Cardiac fibroblast (primary cell): ENCODE measurements at regions not wholly inside any gene's neighbourhood (a gene's known extent, or its start where the extent isn't known, plus 50 kb on each side); places are given as distances from the start of the nearest gene placed in this dataset.

Experiments
- DNase-seq, 2 donors: peaks; one replicate each; pipeline versions ENCODE4 v3.0.0 to v3.0.0-alpha.2; 2010; ENCODE audit warnings: low read depth in 2 of 2
- H3K4me3 ChIP-seq, 2 donors: replicated peaks in 1 of 2; 1 replicate in 1 of 2; 2 replicates in 1 of 2; pipeline ENCODE4 v1.5.1; 2011; ENCODE audit warnings: low read depth in 2 of 2, low read length in 2 of 2, mild to moderate bottlenecking in 2 of 2, moderate library complexity in 1 of 2
- CTCF ChIP-seq: IDR thresholded peaks from one replicate; pipeline ENCODE4 v1.5.1; 2011; ENCODE audit warnings: low read depth, mild to moderate bottlenecking, low read length, inconsistent platforms

GRCh38 chr15:69838994-69839393, 258.7 kb downstream of the TLE3 start:
- no peak for DNase-seq
- no peak overlapping the region for H3K4me3 ChIP-seq
- no peak for TF ChIP-seq CTCF

- no peak for TF ChIP-seq CTCF
- DNase-seq: no peak
- H3K4me3 ChIP-seq: no peak overlapping the region
These were observed 256.4 kb downstream of the TLE3 start for GRCh38 chr15:69841113-69841828.

GRCh38 chr15:69842851-69843250, 254.9 kb downstream of the TLE3 start:
- no peak overlapping the region for H3K4me3 ChIP-seq
- no peak for DNase-seq
- no peak for TF ChIP-seq CTCF

GRCh38 chr15:69843276-69843899, 254.3 kb downstream of the TLE3 start:
- DNase-seq: no peak
- no peak overlapping the region for H3K4me3 ChIP-seq
- TF ChIP-seq CTCF: no peak

- TF ChIP-seq CTCF: no peak
- no peak overlapping the region for H3K4me3 ChIP-seq
- DNase-seq: no peak
These were observed 253.8 kb downstream of the TLE3 start for GRCh38 chr15:69843900-69844304.

- H3K4me3 ChIP-seq: no peak overlapping the region
- no peak for DNase-seq
- TF ChIP-seq CTCF: no peak
These were observed 252.6 kb downstream of the TLE3 start for GRCh38 chr15:69845159-69845558.
